HepG2 (cell line): ENCODE measurements at regions not wholly inside any gene's neighbourhood (a gene's known extent, or its start where the extent isn't known, plus 50 kb on each side); places are given as distances from the start of the nearest gene placed in this dataset.

ENCODE experiments used
- ATAC-seq: fragments of 200-7000 bp; cut with Tn5 transposase; 3 replicates; pipeline ENCODE4 v1.9.1; 2020; ENCODE audit warnings: mild to moderate bottlenecking, moderate library complexity
- BruUV-seq: library from RNA; stranded (reverse); fragments of 400-500 nt; replicated peaks from 2 replicates; lab custom pipeline; 2021; lab: Mats Ljungman, UMichigan
- CTCF ChIA-PET: fragments of 300-600 bp; formaldehyde crosslinking; extraction: SDS; loops from one replicate; lab custom pipeline; 2021; ENCODE audit warnings: low total read pairs, inconsistent platforms, low intra/inter-chr PET ratio; lab: Yijun Ruan, JAX
- POLR2A ChIA-PET: fragments of 350-600 bp; sonication (Branson Sonifier 250); formaldehyde crosslinking; loops from one replicate; lab custom pipeline; 2020; ENCODE audit warnings: antibody characterized with exemption, inconsistent platforms; lab: Yijun Ruan, JAX
- DNase-seq: peaks from one replicate; pipeline ENCODE4 v3.0.0-alpha.2; 2015; ENCODE audit warnings: low spot score
- FAIRE-seq: peaks from 3 replicates; lab custom pipeline; 2011; peaks lifted over from hg19 to GRCh38; lab: Jason Lieb, UNC
- H2AFZ ChIP-seq: one replicate; pipeline ENCODE4 v1.6.1; 2011; ENCODE audit warnings: low read length, inconsistent platforms
- H3K27ac ChIP-seq: fragments of 300-600 bp; 3 replicates; pipeline ENCODE4 v1.8.0; 2011; ENCODE audit warnings: mixed run types, mild to moderate bottlenecking, mixed read lengths, low read length, inconsistent platforms; ENCODE audit not compliant: insufficient read depth; ENCODE audit errors: extremely low read length
- H3K27me3 ChIP-seq, 2 experiments: fragments of 200-600 bp in 1 of 2; 2 replicates in 1 of 2; 3 replicates in 1 of 2; pipeline versions ENCODE4 v1.6.0 to v1.8.0; 2011; ENCODE audit warnings: low read length in 2 of 2, mild to moderate bottlenecking in 2 of 2, moderate library complexity in 2 of 2, inconsistent platforms in 1 of 2; ENCODE audit not compliant: insufficient read depth in 2 of 2, control insufficient read depth in 1 of 2
- H3K36me3 ChIP-seq, 2 experiments: fragments of 200-600 bp in 1 of 2; replicated peaks in 1 of 2; 2 replicates in 1 of 2; 3 replicates in 1 of 2; pipeline versions ENCODE4 v1.5.1 to v1.8.0; 2011; ENCODE audit warnings: low read length in 2 of 2, inconsistent platforms in 1 of 2; ENCODE audit not compliant: insufficient read depth in 2 of 2, control insufficient read depth in 1 of 2
- H3K4me1 ChIP-seq: 2 replicates; pipeline ENCODE4 v1.5.1; 2012; ENCODE audit warnings: low read length, inconsistent platforms; ENCODE audit not compliant: insufficient read depth
- H3K4me2 ChIP-seq: 2 replicates; pipeline ENCODE4 v1.6.0; 2011; ENCODE audit warnings: low read depth, low read length, inconsistent platforms
- H3K4me3 ChIP-seq, 3 experiments: fragments of 200-600 bp in 1 of 3; sonication (generic), shearing (Covaris generic) in 1 of 3; replicated peaks in 1 of 3; 2 replicates each; pipeline ENCODE4 v1.5.1; 2011 to 2016; ENCODE audit warnings: low read length in 3 of 3, inconsistent platforms in 2 of 3, low read depth in 2 of 3, mild to moderate bottlenecking in 2 of 3, control low read depth in 1 of 3, mixed read lengths in 1 of 3; ENCODE audit not compliant: insufficient read depth in 1 of 3
- H3K79me2 ChIP-seq: one replicate; pipeline ENCODE4 v1.6.1; 2011; ENCODE audit warnings: low read length, inconsistent platforms; ENCODE audit not compliant: insufficient read depth
- H3K9ac ChIP-seq: 2 replicates; pipeline ENCODE4 v1.6.0; 2011; ENCODE audit warnings: mild to moderate bottlenecking, low read depth, low read length, inconsistent platforms; ENCODE audit not compliant: insufficient read depth
- H3K9me3 ChIP-seq: 2 replicates; pipeline ENCODE4 v1.5.1; 2012; ENCODE audit warnings: mild to moderate bottlenecking, low read length
- H4K20me1 ChIP-seq: 2 replicates; pipeline ENCODE4 v1.6.0; 2011; ENCODE audit warnings: inconsistent platforms, mild to moderate bottlenecking, low read length, moderate library complexity; ENCODE audit not compliant: insufficient read depth
- CCDC6 ChIP-seq: sonication (generic); formaldehyde crosslinking; IDR thresholded peaks from 2 replicates; pipeline ENCODE4 v1.8.1; 2022; ENCODE audit warnings: mild to moderate bottlenecking, missing genetic modification reagents, moderate library complexity
- HNF1B ChIP-seq: sonication (generic); formaldehyde crosslinking; IDR thresholded peaks from 2 replicates; pipeline ENCODE4 v1.5.1; 2020; ENCODE audit warnings: mild to moderate bottlenecking, moderate library complexity, missing genetic modification reagents
- HOXA5 ChIP-seq: sonication (generic); formaldehyde crosslinking; IDR thresholded peaks from 2 replicates; pipeline ENCODE4 v1.4.0; 2020; ENCODE audit warnings: missing genetic modification reagents
- MBD4 ChIP-seq: IDR thresholded peaks from 2 replicates; pipeline ENCODE4 v1.6.1; 2012; ENCODE audit warnings: low read length, inconsistent platforms, borderline replicate concordance
- NR2F2 ChIP-seq: IDR thresholded peaks from 2 replicates; pipeline ENCODE4 v1.6.1; 2012; ENCODE audit warnings: low read depth, inconsistent platforms, borderline replicate concordance
- THAP8 ChIP-seq: sonication (generic); formaldehyde crosslinking; IDR thresholded peaks from 2 replicates; pipeline ENCODE4 v1.5.1; 2020; ENCODE audit warnings: missing genetic modification reagents, mild to moderate bottlenecking, borderline replicate concordance
- TIGD3 ChIP-seq: sonication (generic); formaldehyde crosslinking; IDR thresholded peaks from 2 replicates; pipeline ENCODE4 v1.5.1; 2020; ENCODE audit warnings: mild to moderate bottlenecking, missing genetic modification reagents, borderline replicate concordance
- ZFP36L1 ChIP-seq: sonication (generic); formaldehyde crosslinking; IDR thresholded peaks from 2 replicates; pipeline ENCODE4 v1.8.0; 2022; ENCODE audit warnings: mild to moderate bottlenecking, missing genetic modification reagents, moderate library complexity
- ZNF260 ChIP-seq: sonication (generic); formaldehyde crosslinking; IDR thresholded peaks from 2 replicates; pipeline ENCODE4 v1.4.0; 2020; ENCODE audit warnings: missing genetic modification reagents, low read depth, mild to moderate bottlenecking, borderline replicate concordance
- ZNF770 ChIP-seq: sonication (generic); formaldehyde crosslinking; IDR thresholded peaks from 2 replicates; pipeline ENCODE4 v1.5.0; 2020; ENCODE audit warnings: mild to moderate bottlenecking, missing genetic modification reagents
- WGBS: methylation state at CpG from one replicate; pipeline ENCODE4 v1.1.6; 2017; ENCODE audit warnings: low lambda C conversion rate; 5-methylcytosine and 5-hydroxymethylcytosine counted together
- in situ Hi-C: cut with HindIII; loops from 2 replicates; pipeline ENCODE4 v1.10.0; 2017; ENCODE audit warnings: low pct_unique_long_range_greater_than_20kb; ENCODE audit not compliant: extremely low pct_ligation_motif_present
- intact Hi-C: fragments of 100-400 bp; cut with micrococcal nuclease; formaldehyde crosslinking; loops from one replicate; pipeline ENCODE4 v1.10.0; 2022; ENCODE audit not compliant: unreplicated experiment
- TF ChIP-seq, protein P1 (sequence below): IDR thresholded peaks from 2 replicates; pipeline ENCODE4 v1.6.1; 2018; ENCODE audit warnings: missing genetic modification reagents, mild to moderate bottlenecking, missing compliant biosample characterization

GRCh38 chr1:69497441-69498221 lies 70.1 kb upstream of the LRRC7 start (continued):
- no peak for TF ChIP-seq HNF1B (CRISPR knock-in tag)
- TF ChIP-seq, all 625 proteins: peak for 0

GRCh38 chr1:69498711-69499110 lies 69.0 kb upstream of the LRRC7 start:
- no peak for DNase-seq
- no peak for TF ChIP-seq ZFP36L1
- TF ChIP-seq, protein P1, sequence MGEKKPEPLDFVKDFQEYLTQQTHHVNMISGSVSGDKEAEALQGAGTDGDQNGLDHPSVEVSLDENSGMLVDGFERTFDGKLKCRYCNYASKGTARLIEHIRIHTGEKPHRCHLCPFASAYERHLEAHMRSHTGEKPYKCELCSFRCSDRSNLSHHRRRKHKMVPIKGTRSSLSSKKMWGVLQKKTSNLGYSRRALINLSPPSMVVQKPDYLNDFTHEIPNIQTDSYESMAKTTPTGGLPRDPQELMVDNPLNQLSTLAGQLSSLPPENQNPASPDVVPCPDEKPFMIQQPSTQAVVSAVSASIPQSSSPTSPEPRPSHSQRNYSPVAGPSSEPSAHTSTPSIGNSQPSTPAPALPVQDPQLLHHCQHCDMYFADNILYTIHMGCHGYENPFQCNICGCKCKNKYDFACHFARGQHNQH = no peak
- TF ChIP-seq ZNF260 (CRISPR knock-in tag) = no peak
- TF ChIP-seq TIGD3 = no peak
- no peak for TF ChIP-seq THAP8 (CRISPR knock-in tag)
- TF ChIP-seq ZNF770 = no peak
- no peak for TF ChIP-seq CCDC6 (CRISPR knock-in tag)
- TF ChIP-seq MBD4 = no peak
- no peak for TF ChIP-seq HOXA5 (CRISPR knock-in tag)
- no peak for TF ChIP-seq NR2F2
- no peaks in the 10 kb centered on the region for H4K20me1 ChIP-seq
- H2AFZ ChIP-seq = no peak overlapping the region
- no peak overlapping the region for H3K4me2 ChIP-seq
- H3K27me3 ChIP-seq = no peaks in the 10 kb centered on the region
- no TSS peak for BruUV-seq
- FAIRE-seq = no peak
- no peak for ATAC-seq
- WGBS = 0% methylated on average over 1 of the region's 1 CpG
- no peaks in the 10 kb centered on the region for H3K4me1 ChIP-seq
- peaks cover 22% of the 10 kb centered on the region for H3K9me3 ChIP-seq
- no peaks in the 10 kb centered on the region for H3K79me2 ChIP-seq
- intact Hi-C loops = no loop called here
- H3K9ac ChIP-seq = no peak overlapping the region
- no peak overlapping the region for H3K4me3 ChIP-seq
- no peak overlapping the region for H3K27ac ChIP-seq
- ChIA-PET CTCF (no interaction called here), POLR2A (no interaction called here)
- in situ Hi-C loops = no loop called here
- H3K36me3 ChIP-seq = no peaks in the 10 kb centered on the region
